ENCODE measurements at regions not wholly inside any gene's neighbourhood (a gene's known extent, or its start where the extent isn't known, plus 50 kb on each side); places are given as distances from the start of the nearest gene placed in this dataset.
"Not testable (repeated sequence)": the region's sequence is repeated elsewhere in the genome, so short reads cannot be mapped to it uniquely, and the experiment has no call there.

- DNase-seq (ENCODE audit: low read depth in 2 of 2) = no peak
These were observed 445.9 kb downstream of the ZNF536 start for GRCh38 chr19:30817965-30818567.

DNA sequence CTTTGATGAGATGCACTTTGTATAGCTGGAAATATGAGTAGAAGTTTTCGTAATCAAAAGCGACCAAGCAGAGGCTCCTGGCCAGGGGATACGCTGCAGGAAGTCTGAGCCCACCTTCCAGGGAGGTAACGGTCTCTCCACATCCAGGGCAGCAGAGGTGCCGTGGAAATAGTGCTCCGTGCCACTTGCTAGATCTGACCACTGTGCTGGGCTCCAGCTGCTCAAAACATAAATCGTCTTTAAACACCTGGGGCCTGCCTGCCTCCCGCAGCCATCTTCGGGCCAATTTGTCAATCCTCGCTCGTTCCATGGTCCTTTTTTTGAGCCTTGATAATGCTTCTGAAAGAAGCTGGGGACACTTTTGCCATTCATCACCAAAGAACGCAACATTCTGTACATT is 445.0 kb downstream of the ZNF536 start:
- DNase-seq (ENCODE audit: low read depth in 2 of 2) = no peak

GRCh38 chr19:30815889-30816580 is 443.9 kb downstream of the ZNF536 start:
- DNase-seq (ENCODE audit: low read depth in 2 of 2) = no peak

- DNase-seq (ENCODE audit: low read depth in 2 of 2) = no peak
These were observed 440.0 kb downstream of the ZNF536 start for GRCh38 chr19:30812099-30812678.

- no peak for DNase-seq (ENCODE audit: low read depth in 2 of 2)
These were observed 439.4 kb downstream of the ZNF536 start for GRCh38 chr19:30811397-30812098.

GRCh38 chr19:30810726-30811125 is 438.5 kb downstream of the ZNF536 start:
- DNase-seq (ENCODE audit: low read depth in 2 of 2) = no peak

DNA sequence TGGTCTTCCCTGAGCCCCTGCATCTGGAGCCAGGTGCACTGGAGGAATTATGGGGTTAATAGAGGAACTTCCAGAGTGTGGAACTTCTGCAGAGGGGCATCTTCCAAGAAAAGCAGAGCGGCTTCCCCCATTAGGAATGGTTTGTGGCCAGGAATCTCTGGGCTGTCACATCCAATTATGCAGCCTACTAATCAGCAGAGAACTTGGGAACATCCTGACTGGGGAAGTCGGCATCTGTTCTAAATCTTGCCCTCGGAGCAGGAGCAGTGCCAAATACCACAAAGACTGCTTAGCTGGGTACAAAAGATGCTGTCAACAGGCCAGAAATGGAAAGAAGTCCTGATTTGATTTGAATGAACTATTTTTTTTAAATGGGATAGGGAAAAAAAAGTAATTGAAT is 435.1 kb downstream of the ZNF536 start:
- no peak for DNase-seq (ENCODE audit: low read depth in 2 of 2)

- no peak for DNase-seq (ENCODE audit: low read depth in 2 of 2)
These were observed 434.1 kb downstream of the ZNF536 start for GRCh38 chr19:30806311-30806710.

- no peak for DNase-seq (ENCODE audit: low read depth in 2 of 2)
These were observed 432.6 kb downstream of the ZNF536 start for GRCh38 chr19:30804751-30805150.

DNA sequence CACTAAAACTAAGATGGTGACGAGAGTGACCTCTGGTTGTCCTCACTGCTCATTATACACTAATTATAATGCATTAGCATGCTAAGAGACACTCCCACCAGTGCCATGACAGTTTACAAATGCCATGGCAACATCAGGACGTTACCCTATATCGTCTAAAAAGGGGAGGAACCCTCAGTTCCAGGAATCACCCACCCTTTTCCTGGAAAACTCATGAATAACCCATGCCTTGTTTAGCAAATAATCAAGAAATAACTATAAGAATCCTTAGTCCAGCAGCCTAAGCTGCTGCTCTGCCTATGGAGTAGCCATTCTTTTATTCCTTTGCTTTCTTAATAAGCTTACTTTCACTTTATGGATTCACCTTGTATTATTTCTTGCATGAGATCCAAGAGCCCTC is 432.1 kb downstream of the ZNF536 start:
- DNase-seq (ENCODE audit: low read depth in 2 of 2) = not testable (repeated sequence)

- no peak for DNase-seq (ENCODE audit: low read depth in 2 of 2)
These were observed 430.3 kb downstream of the ZNF536 start for GRCh38 chr19:30802424-30803013.

DNA sequence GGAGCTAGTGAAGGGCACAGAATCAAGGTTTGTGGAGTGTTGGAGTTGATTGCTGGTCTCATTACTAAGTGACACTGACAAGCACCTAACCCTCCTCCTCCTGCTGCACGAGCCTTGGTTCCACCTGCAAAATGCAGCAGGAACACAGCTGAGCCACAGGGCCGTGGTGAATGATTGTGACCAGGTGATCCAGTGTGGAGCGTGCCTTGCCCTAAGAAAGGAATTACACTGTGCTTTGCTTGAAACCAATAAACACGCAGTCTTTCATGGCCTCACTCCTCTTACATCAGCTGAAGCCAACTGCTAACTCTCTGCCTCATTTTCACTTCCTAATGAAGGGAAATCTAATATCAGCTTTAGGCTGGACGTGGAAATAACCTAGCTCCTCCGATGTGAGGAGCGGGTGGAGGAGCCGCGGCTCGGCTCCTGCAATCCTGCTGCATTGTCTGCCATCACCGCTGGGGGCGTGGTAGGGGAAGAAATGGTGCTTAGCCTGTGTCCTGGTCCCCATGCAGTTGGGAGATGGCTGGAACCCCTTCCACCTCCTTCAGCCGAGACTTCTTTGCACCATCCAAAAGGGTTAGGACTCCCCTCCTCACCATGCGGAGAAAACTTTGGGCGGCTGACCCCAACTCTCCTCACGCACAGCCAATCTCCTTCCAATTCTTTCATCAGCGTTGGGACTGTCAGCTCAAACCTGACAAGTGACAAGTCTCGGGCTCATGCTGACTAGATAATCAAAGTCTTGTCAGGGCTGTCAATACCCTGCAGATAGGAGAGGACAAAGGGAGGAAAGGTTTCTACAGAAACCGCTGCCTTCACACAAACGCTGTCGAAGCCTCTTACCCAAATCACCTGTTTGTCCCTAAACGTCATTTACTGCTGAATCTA is 427.9 kb downstream of the ZNF536 start:
- no peak for DNase-seq (ENCODE audit: low read depth in 2 of 2)

DNA sequence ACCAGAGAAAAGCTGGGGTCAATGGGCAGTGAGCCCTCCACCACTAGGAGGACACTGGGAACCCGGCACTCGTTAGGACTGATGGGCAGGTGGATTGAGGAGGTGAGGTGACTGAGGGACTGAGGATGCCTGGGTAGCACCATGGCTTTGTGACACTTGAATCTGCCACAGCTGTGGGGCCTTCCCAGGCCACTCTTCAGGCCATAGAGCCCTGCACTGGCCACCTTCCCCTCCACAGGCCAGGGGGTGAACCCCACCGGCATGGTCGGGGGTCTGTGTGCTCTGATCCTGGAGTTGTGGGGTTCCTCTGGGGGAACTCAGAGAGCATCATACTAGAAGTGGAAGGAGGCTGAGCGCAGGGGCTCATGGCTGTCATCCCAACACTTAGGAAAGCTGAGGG is 423.5 kb downstream of the ZNF536 start:
- no peak for DNase-seq (ENCODE audit: low read depth in 2 of 2)

DNA sequence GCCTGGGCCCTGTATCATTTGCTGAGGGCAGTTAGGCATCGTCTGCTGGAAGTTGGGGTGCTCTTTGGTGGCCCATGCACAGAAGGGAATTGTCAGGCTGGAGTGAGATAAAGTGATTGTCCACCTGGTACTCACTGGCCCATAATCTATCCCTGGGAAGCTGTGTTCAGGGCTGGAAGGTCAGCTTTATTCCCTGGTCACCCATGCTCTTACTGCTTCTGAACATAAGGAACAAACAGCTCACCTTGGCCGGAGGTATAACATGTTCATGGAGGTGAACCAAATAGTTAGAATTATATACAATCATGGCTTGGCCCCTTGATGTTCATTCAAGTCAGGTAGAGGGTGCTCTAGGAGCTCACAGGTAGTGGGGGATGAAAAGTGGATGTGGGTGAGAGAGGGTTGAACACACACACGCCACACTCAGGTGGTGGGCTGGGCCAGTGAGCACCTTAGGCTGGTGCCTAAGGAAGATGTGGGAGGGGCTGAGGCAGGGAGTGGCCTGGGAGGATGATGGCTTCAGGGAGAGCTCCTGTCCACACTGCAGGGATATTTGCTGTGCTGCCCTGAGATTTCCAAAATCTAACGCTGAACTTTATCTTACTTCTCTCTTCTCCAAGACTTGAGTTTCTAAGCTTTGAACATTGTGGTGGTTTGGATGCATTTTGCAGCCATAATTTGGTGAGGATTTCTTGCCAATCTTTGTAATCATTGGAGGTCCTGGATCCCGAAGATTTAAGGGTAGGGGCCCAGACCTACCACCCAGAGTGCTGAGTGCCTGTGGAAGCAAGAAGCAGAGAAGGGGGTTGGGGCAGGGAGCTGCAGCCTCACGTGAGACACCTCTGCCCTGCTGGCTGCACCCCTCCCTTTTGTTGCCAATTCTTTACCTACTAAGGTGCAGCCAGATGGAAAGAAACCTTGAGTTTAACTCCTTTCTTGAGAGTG is 420.6 kb downstream of the ZNF536 start:
- no peak for DNase-seq (ENCODE audit: low read depth in 2 of 2)

GRCh38 chr19:30791088-30791487 is 418.9 kb downstream of the ZNF536 start:
- DNase-seq (ENCODE audit: low read depth in 2 of 2) = no peak

DNA sequence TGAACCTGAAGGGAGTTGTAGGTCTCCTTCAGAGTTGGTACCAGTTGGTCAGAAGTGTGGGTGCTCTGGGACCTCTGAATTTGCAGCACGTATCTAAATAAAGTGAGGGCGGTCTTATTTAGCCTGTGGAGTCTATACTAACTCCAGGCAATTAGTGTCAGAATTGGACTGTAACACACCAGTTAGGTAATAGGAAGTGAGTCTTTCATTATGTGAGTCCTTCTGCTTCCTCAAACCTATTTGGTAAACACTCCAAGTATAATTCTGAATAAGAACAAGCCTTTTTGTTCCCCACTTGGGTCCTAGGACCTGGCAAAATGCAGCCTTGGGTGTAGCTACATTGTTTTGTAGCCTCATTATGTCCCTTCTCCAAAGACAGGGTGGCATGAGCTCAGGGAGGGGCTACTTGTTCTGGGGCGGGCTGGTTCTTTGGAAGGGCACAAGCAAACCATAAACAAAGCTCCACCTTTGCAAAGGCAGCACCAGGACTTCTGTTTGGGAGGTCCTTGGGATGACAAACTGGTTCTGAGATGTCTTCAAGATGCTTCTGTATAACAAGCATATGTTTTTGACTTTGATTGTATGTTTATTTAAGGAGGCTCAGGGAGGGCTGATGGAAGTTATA is 418.0 kb downstream of the ZNF536 start:
- no peak for DNase-seq (ENCODE audit: low read depth in 2 of 2)

DNA sequence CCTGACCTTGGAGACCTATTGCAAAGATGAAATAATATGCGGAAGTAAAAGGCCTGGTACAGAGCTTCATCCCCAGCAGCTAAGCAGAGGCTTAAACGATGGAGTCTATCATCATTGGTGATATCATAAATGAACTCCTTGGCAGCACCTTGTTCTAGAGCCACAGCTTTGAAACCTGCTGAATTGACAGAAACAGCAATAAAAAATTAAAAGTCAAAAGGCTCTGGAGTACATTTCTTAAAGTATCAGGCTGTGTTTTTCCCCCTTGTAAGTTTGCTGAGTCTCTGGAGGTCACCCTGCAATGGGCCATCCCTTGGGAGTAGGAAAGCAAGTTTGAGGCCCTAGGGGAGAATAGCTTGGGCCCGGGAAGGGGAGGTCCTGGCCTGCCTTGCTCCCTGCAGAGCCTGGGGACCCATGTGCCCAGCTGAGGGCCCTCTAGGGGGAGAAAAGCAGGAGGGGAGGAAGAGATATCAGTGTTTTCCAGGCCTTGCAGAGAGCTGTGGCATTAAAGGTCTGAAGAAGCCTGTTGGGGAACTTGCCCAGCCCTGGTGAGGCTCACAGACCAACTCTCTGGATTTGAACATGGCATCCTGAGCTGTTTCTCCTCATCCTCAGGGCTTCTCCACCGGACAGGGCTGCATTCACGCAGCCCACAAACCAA is 416.1 kb downstream of the ZNF536 start:
- no peak for DNase-seq (ENCODE audit: low read depth in 2 of 2)

DNA sequence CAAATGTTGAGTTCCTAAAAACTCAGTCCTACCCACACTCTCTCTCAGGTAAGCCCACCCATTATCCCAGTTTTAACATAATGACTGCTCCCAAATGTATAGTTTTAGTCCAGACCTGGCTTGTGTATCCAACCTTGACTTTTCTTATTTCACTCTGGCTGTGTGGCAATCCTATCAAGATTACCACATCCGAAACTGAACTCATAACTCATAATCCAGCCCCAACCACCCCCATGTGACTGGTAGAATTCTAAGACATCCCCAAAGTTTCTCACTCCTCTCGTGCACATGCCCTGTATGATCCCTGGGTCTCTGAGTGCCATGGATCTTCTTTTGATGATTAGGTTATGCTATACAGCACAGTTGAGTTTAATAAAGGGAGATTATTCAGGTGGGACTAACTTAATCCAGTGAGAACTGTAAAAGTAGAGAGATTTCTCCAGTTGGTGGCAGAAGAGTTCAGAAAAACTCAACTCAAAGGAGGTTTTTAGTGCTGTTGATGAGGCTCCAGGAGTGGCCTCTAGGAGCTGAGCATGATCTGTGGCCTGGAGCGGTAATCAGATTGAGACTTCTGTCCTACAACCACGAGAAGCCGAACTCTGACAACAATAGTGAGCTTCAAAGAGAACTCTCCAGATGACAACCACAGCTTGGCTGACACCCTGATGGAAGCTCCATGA is 413.4 kb downstream of the ZNF536 start:
- no peak for DNase-seq (ENCODE audit: low read depth in 2 of 2)

Measured in stimulated activated CD8-positive, alpha-beta memory T cell treated with anti-CD3 and anti-CD28 coated beads, Interleukin-15, amount 100 ng/mL, for 48 hours (primary cell).